Kidney tubule cell (primary cell): ENCODE measurements at regions not wholly inside any gene's neighbourhood (a gene's known extent, or its start where the extent isn't known, plus 50 kb on each side); places are given as distances from the start of the nearest gene placed in this dataset.

Experiments used
- DNase-seq: peaks from one replicate; pipeline ENCODE4 v3.0.0-alpha.2; 2018; ENCODE audit warnings: low spot score

DNA sequence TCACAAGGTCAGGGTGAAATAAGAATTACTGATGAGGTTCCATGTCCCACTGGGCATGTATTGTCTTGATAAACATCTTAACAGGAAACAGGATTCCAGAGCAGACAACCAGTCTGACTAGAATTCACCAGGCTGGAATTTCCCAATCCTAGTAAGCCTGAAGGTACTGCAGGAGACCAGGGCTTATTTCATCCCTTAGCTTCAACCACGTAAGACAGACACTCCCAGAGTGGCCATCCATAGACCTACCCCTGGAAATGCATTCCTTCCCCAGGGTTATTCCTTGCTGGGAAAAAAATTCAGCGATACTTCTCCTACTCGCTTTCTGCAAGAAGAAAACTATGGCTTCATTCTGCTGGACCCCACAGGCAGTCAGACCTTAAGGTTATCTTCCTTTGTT is 785.4 kb downstream of the NR2F1-AS1 start:
- no peak for DNase-seq

- DNase-seq, result no peak
These were observed 801.0 kb downstream of the NR2F1-AS1 start for GRCh38 chr5:92780057-92780456.

DNA sequence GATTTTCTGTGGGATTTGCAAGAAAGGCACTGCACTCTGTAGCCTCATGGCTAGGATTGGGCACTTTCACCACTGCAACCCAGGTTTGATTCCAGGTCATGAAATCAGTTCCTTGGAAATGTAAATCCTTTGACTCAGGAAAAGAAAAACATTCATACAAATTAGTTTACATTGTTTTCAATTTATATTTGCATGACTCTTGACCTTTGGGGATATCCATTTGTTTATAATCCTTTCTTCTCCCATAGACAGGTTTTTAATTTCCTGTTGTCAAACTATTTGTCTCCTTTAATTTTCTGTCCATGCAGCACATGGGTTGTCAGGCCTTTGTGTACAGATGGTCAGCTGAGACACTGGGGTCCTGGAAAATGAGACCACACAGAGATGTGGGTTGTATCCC is 801.5 kb downstream of the NR2F1-AS1 start:
- no peak for DNase-seq

GRCh38 chr5:92778261-92778660 is 802.8 kb downstream of the NR2F1-AS1 start:
- no peak for DNase-seq

GRCh38 chr5:92777421-92777820 is 803.6 kb downstream of the NR2F1-AS1 start:
- DNase-seq, result no peak

DNA sequence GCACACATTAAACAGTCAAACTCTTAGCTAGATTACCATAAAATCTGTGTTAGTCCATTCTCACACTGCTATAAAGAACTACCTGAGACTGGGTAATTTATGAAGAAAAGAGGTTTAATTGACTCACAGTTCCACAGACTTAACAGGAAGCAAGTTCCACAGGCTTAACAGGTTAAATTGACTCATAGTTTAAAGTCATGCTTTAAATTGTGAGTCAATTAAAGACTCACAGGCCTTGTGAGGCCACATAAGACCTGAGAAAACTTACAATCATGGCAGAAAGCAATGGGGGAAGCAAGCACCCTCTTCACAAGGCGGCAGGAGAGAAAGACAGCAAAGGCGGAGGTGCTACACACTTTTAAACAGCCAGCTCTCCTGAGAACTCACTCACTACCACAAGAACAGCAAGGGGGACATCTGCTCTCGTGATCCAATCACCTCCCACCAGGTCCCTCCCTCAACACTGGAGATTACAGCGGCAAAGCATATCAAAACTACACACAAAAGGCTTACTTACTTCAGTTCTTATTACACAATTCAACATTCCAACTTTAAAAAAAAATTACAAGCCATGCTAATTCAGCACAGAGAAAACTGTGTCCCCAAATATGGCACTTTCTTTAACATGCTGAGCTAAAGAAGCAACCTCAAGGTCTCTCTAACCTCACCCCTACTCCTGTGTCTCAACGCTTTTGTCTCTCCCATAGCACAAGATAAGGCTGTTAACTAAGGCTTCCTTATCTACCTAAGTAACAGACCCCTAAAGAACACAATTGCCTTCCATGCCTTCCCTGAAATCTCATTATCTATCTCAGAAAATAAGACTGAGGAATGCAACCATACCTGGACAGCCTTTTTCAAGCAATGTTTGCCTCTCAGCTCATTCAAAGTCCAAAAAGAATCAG is 805.1 kb downstream of the NR2F1-AS1 start:
- DNase-seq, result peak; percentile 76

- DNase-seq, result no peak
These were observed 811.0 kb downstream of the NR2F1-AS1 start for GRCh38 chr5:92769978-92770377.

- DNase-seq, result no peak
These were observed 819.4 kb downstream of the NR2F1-AS1 start for GRCh38 chr5:92761585-92761984.

GRCh38 chr5:92760550-92760949 is 820.5 kb downstream of the NR2F1-AS1 start:
- DNase-seq, result no peak

DNA sequence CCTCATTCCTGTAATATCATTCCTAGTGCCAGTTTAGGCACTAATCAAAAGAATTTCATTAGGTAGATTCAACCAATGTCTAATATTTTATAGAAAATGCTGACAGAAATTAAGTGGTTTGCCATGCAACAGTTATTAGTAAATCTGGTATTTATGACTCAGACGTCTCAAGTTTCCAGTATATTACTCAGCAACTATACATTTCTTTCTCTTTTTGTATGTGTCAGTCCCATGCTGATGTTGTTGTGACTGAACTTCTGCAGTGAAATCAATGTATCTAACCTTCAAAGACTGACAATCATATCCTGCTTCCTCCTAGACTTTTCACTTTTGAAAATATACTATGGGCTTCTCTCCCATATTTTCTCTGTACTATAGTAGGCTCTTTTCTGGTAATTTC is 822.5 kb downstream of the NR2F1-AS1 start:
- peak; percentile 44 for DNase-seq

DNA sequence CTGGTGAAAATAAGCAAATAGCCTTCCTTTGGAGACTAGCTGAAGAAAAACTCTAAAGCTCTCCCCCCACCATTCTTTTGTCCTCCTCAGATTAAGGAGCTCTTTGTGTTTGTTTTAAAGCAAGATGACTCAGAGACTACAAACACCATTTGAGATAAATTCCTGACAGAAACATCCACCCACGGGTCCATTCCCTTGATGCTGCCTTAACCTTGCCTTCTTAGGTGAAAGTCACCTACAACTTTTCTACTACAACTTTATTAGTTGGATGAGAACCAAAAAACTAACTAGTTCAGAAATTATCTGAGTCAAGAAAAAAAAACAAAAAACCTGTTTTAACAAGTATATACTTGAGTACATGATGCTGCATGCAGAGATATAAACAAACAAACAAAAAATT is 831.1 kb downstream of the NR2F1-AS1 start:
- peak; percentile 11 for DNase-seq

GRCh38 chr5:92748072-92748676 is 832.8 kb downstream of the NR2F1-AS1 start:
- no peak for DNase-seq

- peak; percentile 1 for DNase-seq
These were observed 839.1 kb downstream of the NR2F1-AS1 start for GRCh38 chr5:92741906-92742305.

- no peak for DNase-seq
These were observed 846.6 kb downstream of the NR2F1-AS1 start for GRCh38 chr5:92734211-92734940.

- no peak for DNase-seq
These were observed 850.5 kb downstream of the NR2F1-AS1 start for GRCh38 chr5:92730486-92730885.

DNA sequence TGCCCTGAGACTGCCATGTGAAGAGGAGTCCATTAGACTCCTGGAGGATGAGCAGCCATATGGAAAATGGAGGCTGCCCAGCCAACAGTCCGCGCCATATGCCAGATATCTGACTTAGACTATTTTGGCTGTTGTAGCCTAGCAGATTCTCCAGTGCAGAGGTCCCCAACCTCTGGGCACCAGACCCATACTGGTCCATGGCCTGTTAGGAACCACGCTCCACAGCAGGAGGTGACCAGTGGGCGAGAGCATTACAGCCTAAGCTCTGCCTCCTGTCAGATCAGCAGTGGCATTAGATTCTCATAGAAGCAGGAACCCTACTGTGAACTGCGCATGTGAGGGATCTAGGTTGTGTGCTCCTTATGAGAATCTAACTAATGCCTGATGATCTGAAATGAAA is 851.9 kb downstream of the NR2F1-AS1 start:
- DNase-seq, result no peak

DNA sequence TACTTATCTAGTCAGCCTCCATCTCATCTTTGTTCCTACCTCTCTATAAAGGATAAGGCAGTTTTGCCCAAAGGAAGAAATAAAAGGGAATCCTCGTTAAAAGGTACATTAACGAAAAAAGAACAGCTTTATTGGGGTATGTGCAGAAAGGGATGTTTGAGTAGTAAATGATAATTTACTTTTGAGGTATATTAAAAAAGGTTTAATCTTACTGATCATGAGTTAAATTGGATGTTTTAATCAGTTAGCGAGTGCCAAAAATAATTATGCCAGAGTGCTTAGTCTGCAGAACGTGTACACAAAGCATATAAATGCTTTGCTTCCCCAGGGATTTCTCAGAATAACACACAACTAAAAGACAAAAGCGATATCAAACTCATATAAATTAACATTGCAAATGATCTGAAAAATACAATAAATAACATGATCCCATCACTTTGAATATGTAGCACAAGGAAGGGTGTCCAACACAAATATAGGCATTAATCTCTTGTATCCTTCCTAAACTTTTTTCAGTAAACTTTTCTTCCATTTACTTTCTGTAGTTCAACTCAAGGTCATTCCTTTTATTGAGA is 865.0 kb downstream of the NR2F1-AS1 start:
- no peak for DNase-seq

DNA sequence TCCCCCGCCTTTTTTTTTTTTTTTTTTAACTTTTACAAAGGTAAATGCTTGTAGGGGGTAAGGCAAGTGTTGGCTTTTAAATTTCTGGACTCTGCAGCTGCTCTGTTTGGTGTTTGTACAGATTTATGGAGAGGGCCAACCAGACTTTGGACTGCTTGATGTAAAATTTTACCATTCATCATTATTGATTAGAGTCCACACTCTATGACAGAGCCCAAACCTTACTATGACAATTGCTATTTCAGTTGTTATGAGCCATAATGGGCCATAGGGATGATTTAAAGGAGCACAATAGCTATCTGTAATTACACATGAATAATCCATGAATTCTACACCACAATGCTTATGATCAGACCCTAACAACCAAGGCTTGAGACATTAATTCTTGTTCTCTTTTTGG is 867.2 kb downstream of the NR2F1-AS1 start:
- no peak for DNase-seq

DNA sequence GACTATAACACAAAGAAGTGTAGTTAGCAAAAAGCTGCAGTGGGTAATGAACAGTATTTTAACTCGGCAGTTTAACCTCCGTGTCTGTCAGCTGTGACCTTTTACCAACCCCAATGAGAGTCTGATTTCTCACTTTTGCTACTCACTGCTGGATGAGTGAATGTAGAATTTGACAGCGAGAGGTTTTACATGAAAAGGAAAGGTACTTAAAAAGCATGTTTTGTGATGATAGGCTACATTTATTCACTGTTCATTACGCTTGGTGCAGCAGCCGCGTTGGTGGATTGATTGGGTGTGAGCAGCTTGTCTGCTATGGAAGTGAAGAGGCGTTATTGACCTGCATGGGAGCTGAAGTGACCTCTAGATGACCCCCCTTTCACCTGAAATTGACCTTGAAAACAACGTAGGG is 867.7 kb downstream of the NR2F1-AS1 start:
- no peak for DNase-seq

GRCh38 chr5:92711956-92712355 is 869.1 kb downstream of the NR2F1-AS1 start:
- no peak for DNase-seq

DNA sequence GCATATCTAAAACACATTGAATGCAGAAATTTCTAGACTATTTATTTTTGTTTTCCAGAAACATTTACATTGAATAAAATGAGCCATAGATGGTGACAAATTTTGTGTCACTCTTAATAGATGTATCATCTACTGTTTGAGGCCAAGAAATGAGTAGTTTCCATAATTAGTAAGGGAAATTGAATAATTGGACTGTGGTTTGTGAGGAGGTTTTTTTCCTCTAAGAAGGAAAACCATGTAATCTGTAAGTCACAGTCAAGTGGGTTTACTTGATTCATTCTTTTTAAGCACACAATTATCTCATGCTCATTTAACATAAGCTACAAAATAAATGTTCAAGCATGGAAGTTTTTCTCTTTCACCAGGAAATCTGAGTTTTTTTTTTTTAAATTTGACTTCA is 876.4 kb downstream of the NR2F1-AS1 start:
- peak; percentile 2 for DNase-seq

GRCh38 chr5:92703976-92704375 is 877.0 kb downstream of the NR2F1-AS1 start:
- no peak for DNase-seq
